ENCODE measurements at regions not wholly inside any gene's neighbourhood (a gene's known extent, or its start where the extent isn't known, plus 50 kb on each side); places are given as distances from the start of the nearest gene placed in this dataset.

DNA sequence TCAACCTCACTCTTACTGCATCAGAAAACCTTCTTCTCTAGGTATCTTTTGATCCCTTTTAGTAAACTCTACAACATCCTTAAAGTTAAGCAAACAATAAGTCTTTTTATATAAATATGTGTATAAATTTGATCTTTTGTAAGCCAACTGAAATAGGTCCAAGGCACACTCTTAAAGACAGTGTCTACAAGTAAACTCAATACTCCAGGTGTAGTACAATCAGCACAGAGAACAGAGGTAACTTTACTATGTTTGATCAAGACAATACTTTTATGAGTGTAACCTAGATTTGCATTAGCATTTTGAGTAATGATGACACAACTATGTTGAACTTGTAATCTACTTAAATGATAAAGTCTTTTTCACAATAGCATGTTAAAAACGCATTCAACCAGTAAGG is 593.1 kb upstream of the CHAC2 start:
- TF ChIP-seq, protein P1, sequence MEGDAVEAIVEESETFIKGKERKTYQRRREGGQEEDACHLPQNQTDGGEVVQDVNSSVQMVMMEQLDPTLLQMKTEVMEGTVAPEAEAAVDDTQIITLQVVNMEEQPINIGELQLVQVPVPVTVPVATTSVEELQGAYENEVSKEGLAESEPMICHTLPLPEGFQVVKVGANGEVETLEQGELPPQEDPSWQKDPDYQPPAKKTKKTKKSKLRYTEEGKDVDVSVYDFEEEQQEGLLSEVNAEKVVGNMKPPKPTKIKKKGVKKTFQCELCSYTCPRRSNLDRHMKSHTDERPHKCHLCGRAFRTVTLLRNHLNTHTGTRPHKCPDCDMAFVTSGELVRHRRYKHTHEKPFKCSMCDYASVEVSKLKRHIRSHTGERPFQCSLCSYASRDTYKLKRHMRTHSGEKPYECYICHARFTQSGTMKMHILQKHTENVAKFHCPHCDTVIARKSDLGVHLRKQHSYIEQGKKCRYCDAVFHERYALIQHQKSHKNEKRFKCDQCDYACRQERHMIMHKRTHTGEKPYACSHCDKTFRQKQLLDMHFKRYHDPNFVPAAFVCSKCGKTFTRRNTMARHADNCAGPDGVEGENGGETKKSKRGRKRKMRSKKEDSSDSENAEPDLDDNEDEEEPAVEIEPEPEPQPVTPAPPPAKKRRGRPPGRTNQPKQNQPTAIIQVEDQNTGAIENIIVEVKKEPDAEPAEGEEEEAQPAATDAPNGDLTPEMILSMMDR (IDR thresholded peaks at IDR 0.05; ENCODE audit: poor library complexity): no peak
- no peak for TF ChIP-seq EZH2 (IDR thresholded peaks at IDR 0.05; ENCODE audit: borderline replicate concordance)
